Neural cell (in vitro differentiated cells): ENCODE measurements at regions not wholly inside any gene's neighbourhood (a gene's known extent, or its start where the extent isn't known, plus 50 kb on each side); places are given as distances from the start of the nearest gene placed in this dataset.

Source experiments
- H2AFZ ChIP-seq: fragments of 200-600, 300-800 bp; sonication (generic), shearing (Covaris generic); 2 replicates; pipeline ENCODE4 v1.6.0; 2014; ENCODE audit warnings: low read depth, mild to moderate bottlenecking, antibody characterized with exemption, low read length, moderate library complexity
- H3F3A ChIP-seq: fragments of 200-600 bp; shearing (Covaris generic); 2 replicates; pipeline ENCODE4 v1.6.1; 2016; ENCODE audit warnings: mild to moderate bottlenecking, moderate library complexity, mixed read lengths, antibody characterized with exemption, low read length; ENCODE audit not compliant: insufficient read depth, poor library complexity, severe bottlenecking
- H3K27ac ChIP-seq: fragments of 200-600, 300-800 bp; sonication (generic), shearing (Covaris generic); 2 replicates; pipeline ENCODE4 v1.5.1; 2014; ENCODE audit warnings: mild to moderate bottlenecking, low read length, moderate library complexity
- H3K27me3 ChIP-seq: fragments of 300-800, 200-600 bp; sonication (generic), shearing (Covaris generic); 2 replicates; pipeline ENCODE4 v1.6.0; 2014; ENCODE audit warnings: mild to moderate bottlenecking, low read depth, low read length, moderate library complexity; ENCODE audit not compliant: insufficient read depth
- H3K36me3 ChIP-seq: fragments of 300-800, 200-600 bp; sonication (generic), shearing (Covaris generic); 2 replicates; pipeline ENCODE4 v1.5.1; 2014; ENCODE audit warnings: mild to moderate bottlenecking, antibody characterized with exemption, low read length, moderate library complexity; ENCODE audit not compliant: insufficient read depth
- H3K4me2 ChIP-seq: fragments of 300-800, 200-600 bp; sonication (generic), shearing (Covaris generic); 2 replicates; pipeline ENCODE4 v1.6.0; 2014; ENCODE audit warnings: mild to moderate bottlenecking, low read length
- H3K4me3 ChIP-seq: fragments of 300-800, 200-600 bp; sonication (generic), shearing (Covaris generic); 2 replicates; pipeline ENCODE4 v1.5.1; 2014; ENCODE audit warnings: mild to moderate bottlenecking, low read length, moderate library complexity
- H3K79me2 ChIP-seq: fragments of 200-600 bp; shearing (Covaris generic); replicated peaks from 2 replicates; pipeline ENCODE4 v1.6.0; 2014; ENCODE audit warnings: mild to moderate bottlenecking, low read length, moderate library complexity; ENCODE audit not compliant: insufficient read depth
- H3K9ac ChIP-seq: fragments of 300-800, 200-600 bp; sonication (generic), shearing (Covaris generic); 2 replicates; pipeline ENCODE4 v1.6.1; 2016; ENCODE audit warnings: mild to moderate bottlenecking, low read length, mixed read lengths
- H3K9me2 ChIP-seq: fragments of 200-600 bp; shearing (Covaris generic); 2 replicates; pipeline ENCODE4 v1.6.1; 2016; ENCODE audit warnings: mild to moderate bottlenecking, low read length, mixed read lengths; ENCODE audit not compliant: insufficient read depth
- H3K9me3 ChIP-seq: fragments of 200-600, 300-800 bp; sonication (generic), shearing (Covaris generic); 2 replicates; pipeline ENCODE4 v1.6.1; 2016; ENCODE audit warnings: mild to moderate bottlenecking, mixed run types, low read length, moderate library complexity, mixed read lengths
- H4K20me1 ChIP-seq: fragments of 200-600 bp; shearing (Covaris generic); 2 replicates; pipeline ENCODE4 v1.6.1; 2016; ENCODE audit warnings: mild to moderate bottlenecking, mixed run types; ENCODE audit not compliant: insufficient read depth
- CTCF ChIP-seq: fragments of 450-650 bp; IDR thresholded peaks from 2 replicates; pipeline ENCODE4 v1.5.1; 2014; ENCODE audit warnings: antibody characterized with exemption, mild to moderate bottlenecking, moderate library complexity; ENCODE audit not compliant: poor library complexity, severe bottlenecking
- EP300 ChIP-seq: fragments of 450-650 bp; conservative IDR thresholded peaks from 2 replicates; pipeline ENCODE4 v1.6.1; 2014; ENCODE audit warnings: antibody characterized with exemption, mild to moderate bottlenecking, moderate library complexity; ENCODE audit not compliant: poor library complexity, severe bottlenecking
- EZH2 ChIP-seq: fragments of 200-600, 300-800 bp; shearing (Covaris generic), sonication (generic); IDR thresholded peaks from 2 replicates; pipeline ENCODE4 v1.6.1; 2014; ENCODE audit warnings: antibody characterized with exemption, low read length, borderline replicate concordance, mild to moderate bottlenecking; ENCODE audit not compliant: insufficient read depth, poor library complexity, severe bottlenecking
- MXI1 ChIP-seq: fragments of 450-650 bp; conservative IDR thresholded peaks from 2 replicates; pipeline ENCODE4 v1.6.1; 2014; ENCODE audit warnings: antibody characterized with exemption, mild to moderate bottlenecking; ENCODE audit not compliant: poor library complexity, severe bottlenecking
- POLR2AphosphoS5 ChIP-seq: IDR thresholded peaks from 2 replicates; pipeline ENCODE4 v1.6.1; 2012
- RAD21 ChIP-seq: fragments of 450-650 bp; conservative IDR thresholded peaks from 2 replicates; pipeline ENCODE4 v1.6.1; 2014; ENCODE audit warnings: antibody characterized with exemption, mild to moderate bottlenecking, moderate library complexity
- REST ChIP-seq: IDR thresholded peaks from 2 replicates; pipeline ENCODE4 v1.6.1; 2012; ENCODE audit warnings: borderline replicate concordance
- SMC3 ChIP-seq: fragments of 450-650 bp; conservative IDR thresholded peaks from 2 replicates; pipeline ENCODE4 v1.6.1; 2014; ENCODE audit warnings: antibody characterized with exemption, mild to moderate bottlenecking, moderate library complexity; ENCODE audit not compliant: poor library complexity
- TAF1 ChIP-seq: IDR thresholded peaks from 2 replicates; pipeline ENCODE4 v1.6.1; 2012; ENCODE audit warnings: low read depth

GRCh38 chr3:71893702-71894479 lies 108.9 kb upstream of the PROK2 start:
- Histone ChIP-seq H3K9me2 (no peaks in the 10 kb centered on the region), H3K4me2 (no peak overlapping the region), H3K9ac (no peak overlapping the region), H3K79me2 (no peaks in the 10 kb centered on the region), H3F3A (no peaks in the 10 kb centered on the region), H3K27ac (no peak overlapping the region), H4K20me1 (no peaks in the 10 kb centered on the region), H2AFZ (no peak overlapping the region), H3K9me3 (no peaks in the 10 kb centered on the region), H3K27me3 (no peaks in the 10 kb centered on the region), H3K36me3 (no peaks in the 10 kb centered on the region), H3K4me3 (no peak overlapping the region)
- no peak for TF ChIP-seq CTCF
- no peak for TF ChIP-seq REST
- TF ChIP-seq EZH2: no peak
- no peak for TF ChIP-seq MXI1
- TF ChIP-seq SMC3: no peak
- no peak for TF ChIP-seq RAD21
- no peak for TF ChIP-seq POLR2AphosphoS5
- no peak for TF ChIP-seq TAF1
- no peak for TF ChIP-seq EP300

DNA sequence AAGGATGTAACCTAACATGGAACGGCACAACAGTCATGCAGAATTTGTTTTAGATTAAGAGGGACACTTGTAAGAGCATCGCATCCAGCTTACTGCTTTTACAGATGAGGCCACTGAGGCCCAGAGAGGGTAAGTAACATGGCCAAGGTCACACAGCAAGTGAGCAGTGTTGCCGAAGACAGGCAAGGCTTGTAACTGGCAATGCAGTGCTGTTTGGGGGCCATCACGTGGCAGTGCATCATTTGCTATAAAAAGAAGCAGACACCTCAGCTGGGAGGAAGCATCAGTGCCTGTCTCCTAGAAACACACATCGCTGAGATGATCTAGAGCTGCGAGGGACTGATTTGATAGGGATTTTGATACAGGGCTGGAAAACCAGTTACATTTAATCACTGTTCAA lies 108.2 kb upstream of the PROK2 start:
- Histone ChIP-seq H2AFZ (no peak overlapping the region), H3K36me3 (no peaks in the 10 kb centered on the region), H3K4me2 (no peak overlapping the region), H3K4me3 (no peak overlapping the region), H3K27ac (no peak overlapping the region), H3K9me3 (no peaks in the 10 kb centered on the region), H3F3A (no peaks in the 10 kb centered on the region), H3K27me3 (no peaks in the 10 kb centered on the region), H4K20me1 (no peaks in the 10 kb centered on the region), H3K79me2 (no peaks in the 10 kb centered on the region), H3K9ac (no peak overlapping the region), H3K9me2 (no peaks in the 10 kb centered on the region)
- TF ChIP-seq EP300 (peak; percentile 15), RAD21 (peak; percentile 33), TAF1 (no peak)
